ENCODE measurements at regions not wholly inside any gene's neighbourhood (a gene's known extent, or its start where the extent isn't known, plus 50 kb on each side); places are given as distances from the start of the nearest gene placed in this dataset.

GRCh38 chr20:22302039-22302438 is 282.3 kb downstream of the FOXA2 start:
- TF ChIP-seq CTCF (IDR thresholded peaks at IDR 0.05) = no peak
- no peak for TF ChIP-seq POLR2A (IDR thresholded peaks at IDR 0.05)

All from thyroid gland (tissue), 4 donors.